ENCODE measurements at regions not wholly inside any gene's neighbourhood (a gene's known extent, or its start where the extent isn't known, plus 50 kb on each side); places are given as distances from the start of the nearest gene placed in this dataset.

- no peak for DNase-seq
- intact Hi-C loops (cut with DNase I; ENCODE audit: low total_unique reads): no loop called here
- Histone ChIP-seq H3K9me3 (no peaks in the 10 kb centered on the region), H3K27me3 (no peaks in the 10 kb centered on the region), H3K36me3 (no peaks in the 10 kb centered on the region), H3K27ac (no peak overlapping the region), H3K4me1 (no peaks in the 10 kb centered on the region), H3K4me3 (no peak overlapping the region)
- TF ChIP-seq POLR2A (IDR thresholded peaks at IDR 0.05) (no peak), POLR2AphosphoS5 (IDR thresholded peaks at IDR 0.05) (no peak), CTCF (IDR thresholded peaks at IDR 0.05) (no peak), EP300 (IDR thresholded peaks at IDR 0.05) (no peak)
- WGBS, 5 donors: 90 to 93% (median 90%) methylated on average over 2 of the region's 2 CpGs
These were observed 102.7 kb upstream of the MEIS2 start for GRCh38 chr15:37203050-37203449.

GRCh38 chr15:37204692-37205091 is 104.3 kb upstream of the MEIS2 start:
- H3K4me3 ChIP-seq: no peak overlapping the region
- intact Hi-C loops (cut with DNase I; ENCODE audit: low total_unique reads): no loop called here
- H3K9me3 ChIP-seq: no peaks in the 10 kb centered on the region
- DNase-seq: peak in 1 of 2 donors; percentile 14
- WGBS, 5 donors: 62 to 76% (median 72%) methylated on average over 1 of the region's 1 CpG
- H3K27ac ChIP-seq: no peak overlapping the region
- H3K27me3 ChIP-seq: no peaks in the 10 kb centered on the region
- TF ChIP-seq CTCF (IDR thresholded peaks at IDR 0.05): no peak
- TF ChIP-seq EP300 (IDR thresholded peaks at IDR 0.05): no peak
- no peak for TF ChIP-seq POLR2A (IDR thresholded peaks at IDR 0.05)
- no peak for TF ChIP-seq POLR2AphosphoS5 (IDR thresholded peaks at IDR 0.05)
- no peaks in the 10 kb centered on the region for H3K4me1 ChIP-seq
- H3K36me3 ChIP-seq: no peaks in the 10 kb centered on the region

- Histone ChIP-seq H3K4me1 (no peaks in the 10 kb centered on the region), H3K36me3 (no peaks in the 10 kb centered on the region), H3K4me3 (no peak overlapping the region), H3K9me3 (no peaks in the 10 kb centered on the region), H3K27ac (no peak overlapping the region), H3K27me3 (no peaks in the 10 kb centered on the region)
- intact Hi-C loops (cut with DNase I; ENCODE audit: low total_unique reads): no loop called here
- WGBS, 5 donors: 18 to 30% (median 23%) methylated on average over 2 of the region's 2 CpGs
- peak in 1 of 2 donors; percentile 23 for DNase-seq
- TF ChIP-seq EP300 (IDR thresholded peaks at IDR 0.05) (no peak), POLR2AphosphoS5 (IDR thresholded peaks at IDR 0.05) (no peak), CTCF (IDR thresholded peaks at IDR 0.05) (no peak), POLR2A (IDR thresholded peaks at IDR 0.05) (no peak)
These were observed 106.3 kb upstream of the MEIS2 start for GRCh38 chr15:37206690-37207089.

GRCh38 chr15:37208146-37209040 is 108.0 kb upstream of the MEIS2 start:
- H3K27ac ChIP-seq: no peak overlapping the region
- 53 to 76% (median 66%) methylated on average over 3 of the region's 3 CpGs for WGBS, 5 donors
- H3K36me3 ChIP-seq: no peaks in the 10 kb centered on the region
- no peak for DNase-seq
- H3K9me3 ChIP-seq: no peaks in the 10 kb centered on the region
- H3K4me1 ChIP-seq: no peaks in the 10 kb centered on the region
- H3K27me3 ChIP-seq: no peaks in the 10 kb centered on the region
- no peak overlapping the region for H3K4me3 ChIP-seq
- intact Hi-C loops (cut with DNase I; ENCODE audit: low total_unique reads): no loop called here
- no peak for TF ChIP-seq EP300 (IDR thresholded peaks at IDR 0.05)
- TF ChIP-seq POLR2A (IDR thresholded peaks at IDR 0.05): no peak
- TF ChIP-seq CTCF (IDR thresholded peaks at IDR 0.05): no peak
- TF ChIP-seq POLR2AphosphoS5 (IDR thresholded peaks at IDR 0.05): no peak
